ENCODE measurements at regions not wholly inside any gene's neighbourhood (a gene's known extent, or its start where the extent isn't known, plus 50 kb on each side); places are given as distances from the start of the nearest gene placed in this dataset.

- Histone ChIP-seq H3K27ac (ENCODE audit: poor library complexity, severe bottlenecking) (no peak overlapping the region), H3K27me3 (ENCODE audit: insufficient read depth, poor library complexity, severe bottlenecking) (peaks cover 3% of the 10 kb centered on the region), H3K9me3 (ENCODE audit: severe bottlenecking) (peaks cover 6% of the 10 kb centered on the region), H3K4me3 (ENCODE audit: severe bottlenecking) (no peak overlapping the region), H3K36me3 (ENCODE audit: low read depth) (no peaks in the 10 kb centered on the region), H3K4me1 (ENCODE audit: insufficient read depth, poor library complexity, severe bottlenecking) (no peaks in the 10 kb centered on the region)
- no peak for ATAC-seq (ENCODE audit: low read depth)
- DNase-seq (ENCODE audit: low spot score): no peak
- no peak for TF ChIP-seq CTCF (IDR thresholded peaks at IDR 0.05; ENCODE audit: poor library complexity, severe bottlenecking)
Observed at GRCh38 chr5:166649676-166650075, 1641.8 kb upstream of the WWC1 start.

- no peaks in the 10 kb centered on the region for H3K4me1 ChIP-seq (ENCODE audit: insufficient read depth, poor library complexity, severe bottlenecking)
- ATAC-seq (ENCODE audit: low read depth) (no peak), DNase-seq (ENCODE audit: low spot score) (no peak)
- peaks cover under 1% of the 10 kb centered on the region for H3K27me3 ChIP-seq (ENCODE audit: insufficient read depth, poor library complexity, severe bottlenecking)
- no peaks in the 10 kb centered on the region for H3K36me3 ChIP-seq (ENCODE audit: low read depth)
- peaks cover 6% of the 10 kb centered on the region for H3K9me3 ChIP-seq (ENCODE audit: severe bottlenecking)
- TF ChIP-seq CTCF (IDR thresholded peaks at IDR 0.05; ENCODE audit: poor library complexity, severe bottlenecking): no peak
- no peak overlapping the region for H3K27ac ChIP-seq (ENCODE audit: poor library complexity, severe bottlenecking)
- H3K4me3 ChIP-seq (ENCODE audit: severe bottlenecking): no peak overlapping the region
Observed at GRCh38 chr5:166651234-166651633, 1640.2 kb upstream of the WWC1 start.

- H3K36me3 ChIP-seq (ENCODE audit: low read depth): no peaks in the 10 kb centered on the region
- DNase-seq (ENCODE audit: low spot score) (no peak), ATAC-seq (ENCODE audit: low read depth) (peak; percentile 66; the same call in 2 of the 3 replicates)
- H3K4me3 ChIP-seq (ENCODE audit: severe bottlenecking): no peak overlapping the region
- no peaks in the 10 kb centered on the region for H3K4me1 ChIP-seq (ENCODE audit: insufficient read depth, poor library complexity, severe bottlenecking)
- TF ChIP-seq CTCF (IDR thresholded peaks at IDR 0.05; ENCODE audit: poor library complexity, severe bottlenecking): no peak
- no peak overlapping the region for H3K27ac ChIP-seq (ENCODE audit: poor library complexity, severe bottlenecking)
- H3K9me3 ChIP-seq (ENCODE audit: severe bottlenecking): no peaks in the 10 kb centered on the region
- no peaks in the 10 kb centered on the region for H3K27me3 ChIP-seq (ENCODE audit: insufficient read depth, poor library complexity, severe bottlenecking)
Observed at GRCh38 chr5:166671811-166672210, 1619.6 kb upstream of the WWC1 start.

- no peak overlapping the region for H3K4me3 ChIP-seq (ENCODE audit: severe bottlenecking)
- no peaks in the 10 kb centered on the region for H3K9me3 ChIP-seq (ENCODE audit: severe bottlenecking)
- no peak for ATAC-seq (ENCODE audit: low read depth)
- DNase-seq (ENCODE audit: low spot score): no peak
- no peaks in the 10 kb centered on the region for H3K4me1 ChIP-seq (ENCODE audit: insufficient read depth, poor library complexity, severe bottlenecking)
- H3K27me3 ChIP-seq (ENCODE audit: insufficient read depth, poor library complexity, severe bottlenecking): no peaks in the 10 kb centered on the region
- TF ChIP-seq CTCF (IDR thresholded peaks at IDR 0.05; ENCODE audit: poor library complexity, severe bottlenecking): no peak
- H3K27ac ChIP-seq (ENCODE audit: poor library complexity, severe bottlenecking): no peak overlapping the region
- no peaks in the 10 kb centered on the region for H3K36me3 ChIP-seq (ENCODE audit: low read depth)
Observed at GRCh38 chr5:166672431-166672830, 1619.0 kb upstream of the WWC1 start.

- H3K9me3 ChIP-seq (ENCODE audit: severe bottlenecking): no peaks in the 10 kb centered on the region
- no peak for ATAC-seq (ENCODE audit: low read depth)
- no peak for DNase-seq (ENCODE audit: low spot score)
- H3K27ac ChIP-seq (ENCODE audit: poor library complexity, severe bottlenecking): no peak overlapping the region
- no peaks in the 10 kb centered on the region for H3K36me3 ChIP-seq (ENCODE audit: low read depth)
- H3K27me3 ChIP-seq (ENCODE audit: insufficient read depth, poor library complexity, severe bottlenecking): no peaks in the 10 kb centered on the region
- H3K4me3 ChIP-seq (ENCODE audit: severe bottlenecking): no peak overlapping the region
- no peak for TF ChIP-seq CTCF (IDR thresholded peaks at IDR 0.05; ENCODE audit: poor library complexity, severe bottlenecking)
- H3K4me1 ChIP-seq (ENCODE audit: insufficient read depth, poor library complexity, severe bottlenecking): no peaks in the 10 kb centered on the region
Observed at GRCh38 chr5:166677891-166678290, 1613.6 kb upstream of the WWC1 start.
